K562 (cell line): ENCODE measurements at regions not wholly inside any gene's neighbourhood (a gene's known extent, or its start where the extent isn't known, plus 50 kb on each side); places are given as distances from the start of the nearest gene placed in this dataset.
A peak's percentile ranks its signal among the peaks of the same experiment; 100 is the strongest.

ENCODE experiments used
- ATAC-seq: fragments of 200-7000 bp; cut with Tn5 transposase; 3 replicates; pipeline ENCODE4 v1.9.1; 2020; ENCODE audit warnings: moderate library complexity
- BruUV-seq: library from RNA; stranded (reverse); fragments of 400-500 nt; replicated peaks from 2 replicates; lab custom pipeline; 2021; lab: Mats Ljungman, UMichigan
- CTCF ChIA-PET: fragments of 300-600 bp; formaldehyde crosslinking; extraction: SDS; loops from one replicate; lab custom pipeline; 2021; ENCODE audit warnings: low intra/inter-chr PET ratio; lab: Yijun Ruan, JAX
- POLR2A ChIA-PET: fragments of 300-600, 350-650 bp; sonication (Branson Sonifier 250); formaldehyde crosslinking; extraction: SDS; loops from one replicate; lab custom pipeline; 2021; ENCODE audit warnings: antibody characterized with exemption, inconsistent platforms; lab: Yijun Ruan, JAX
- DNase-seq, 4 experiments: peaks; one replicate each; pipeline versions ENCODE4 v3.0.0 to v3.0.0-alpha.2; 2011 to 2018; ENCODE audit warnings: low spot score in 3 of 4, mixed read lengths in 3 of 4; ENCODE audit errors: extremely low read depth in 1 of 4
- FAIRE-seq: peaks from 2 replicates; lab custom pipeline; 2011; peaks lifted over from hg19 to GRCh38; lab: Jason Lieb, UNC
- H2AFZ ChIP-seq: 2 replicates; pipeline ENCODE4 v1.6.0; 2011; ENCODE audit warnings: low read depth, low read length, control low read depth, inconsistent platforms
- H3K27ac ChIP-seq: fragments of 200-600 bp; 3 replicates; pipeline ENCODE4 v1.8.0; 2011; ENCODE audit warnings: low read depth, mild to moderate bottlenecking, control low read depth, inconsistent platforms, low read length, moderate library complexity, mixed read lengths; ENCODE audit errors: extremely low read depth
- H3K27me3 ChIP-seq, 2 experiments: fragments of 300-600 bp in 1 of 2; 2 replicates in 1 of 2; 3 replicates in 1 of 2; pipeline versions ENCODE4 v1.6.0 to v1.8.0; 2011; ENCODE audit warnings: inconsistent platforms in 2 of 2, low read length in 2 of 2, mild to moderate bottlenecking in 1 of 2, mixed read lengths in 1 of 2, moderate library complexity in 1 of 2; ENCODE audit not compliant: control insufficient read depth in 2 of 2, insufficient read depth in 2 of 2
- H3K36me3 ChIP-seq: fragments of 300-600 bp; 3 replicates; pipeline ENCODE4 v1.8.0; 2011; ENCODE audit warnings: mild to moderate bottlenecking, low read length, inconsistent platforms; ENCODE audit not compliant: control insufficient read depth, insufficient read depth
- H3K4me1 ChIP-seq, 2 experiments: fragments of 200-600 bp in 1 of 2; replicated peaks in 1 of 2; 2 replicates in 1 of 2; 3 replicates in 1 of 2; pipeline versions ENCODE4 v1.5.1 to v1.8.0; 2011; ENCODE audit warnings: inconsistent platforms in 2 of 2, low read length in 2 of 2, mild to moderate bottlenecking in 1 of 2, mixed read lengths in 1 of 2, moderate library complexity in 1 of 2; ENCODE audit not compliant: control insufficient read depth in 2 of 2, insufficient read depth in 2 of 2
- H3K4me2 ChIP-seq: 2 replicates; pipeline ENCODE4 v1.6.1; 2011; ENCODE audit warnings: low read length, control low read depth, inconsistent platforms, mixed read lengths; ENCODE audit not compliant: insufficient read depth
- H3K4me3 ChIP-seq: fragments of 200-600 bp; sonication (generic), shearing (Covaris generic); 2 replicates; pipeline ENCODE4 v1.5.1; 2016; ENCODE audit warnings: control low read depth, inconsistent platforms
- H3K79me2 ChIP-seq: fragments of 200-600 bp; 3 replicates; pipeline ENCODE4 v1.8.0; 2011; ENCODE audit warnings: low read length, inconsistent platforms; ENCODE audit not compliant: control insufficient read depth, insufficient read depth
- H3K9ac ChIP-seq, 2 experiments: 2 replicates each; pipeline versions ENCODE4 v1.6.0 to v1.6.1; 2011; ENCODE audit warnings: low read depth in 2 of 2, low read length in 2 of 2, control low read depth in 1 of 2, inconsistent platforms in 1 of 2, mild to moderate bottlenecking in 1 of 2, mixed read lengths in 1 of 2; ENCODE audit not compliant: insufficient read depth in 1 of 2
- H3K9me1 ChIP-seq: one replicate; pipeline ENCODE4 v1.6.0; 2011; ENCODE audit warnings: inconsistent platforms, mild to moderate bottlenecking, low read length, moderate library complexity; ENCODE audit not compliant: control insufficient read depth, insufficient read depth
- H3K9me3 ChIP-seq: replicated peaks from 2 replicates; pipeline ENCODE4 v1.5.1; 2011; ENCODE audit warnings: low read depth, low read length, inconsistent platforms; ENCODE audit not compliant: control insufficient read depth, insufficient read depth
- H4K20me1 ChIP-seq: replicated peaks from 2 replicates; pipeline ENCODE4 v1.6.1; 2011; ENCODE audit warnings: low read length, inconsistent platforms, mixed read lengths; ENCODE audit not compliant: control insufficient read depth, insufficient read depth
- CBX3 ChIP-seq, 2 experiments: IDR thresholded peaks; 1 replicate in 1 of 2; 2 replicates in 1 of 2; pipeline ENCODE4 v1.6.1; 2012; ENCODE audit warnings: inconsistent platforms in 2 of 2, low read length in 2 of 2, borderline replicate concordance in 1 of 2, control low read depth in 1 of 2
- CREB1 ChIP-seq, 2 experiments: sonication (generic) in 1 of 2; formaldehyde crosslinking in 1 of 2; IDR thresholded peaks; 2 replicates each; pipeline versions ENCODE4 v1.6.1 to v1.8.0; 2012 to 2022; ENCODE audit warnings: inconsistent platforms in 1 of 2, mild to moderate bottlenecking in 1 of 2, missing genetic modification reagents in 1 of 2, moderate library complexity in 1 of 2
- ERF ChIP-seq: fragments of 450-650 bp; formaldehyde crosslinking; IDR thresholded peaks from 2 replicates; pipeline ENCODE4 v1.4.0; 2020; ENCODE audit warnings: mild to moderate bottlenecking, mixed read lengths
- GABPB1 ChIP-seq: sonication (generic); formaldehyde crosslinking; IDR thresholded peaks from 2 replicates; pipeline ENCODE4 v1.8.0; 2022; ENCODE audit warnings: mild to moderate bottlenecking, missing genetic modification reagents
- ILF3 ChIP-seq: fragments of 450-650 bp; IDR thresholded peaks from 2 replicates; pipeline ENCODE4 v1.6.1; 2018; ENCODE audit warnings: antibody characterized with exemption, mild to moderate bottlenecking, moderate library complexity, borderline replicate concordance
- KLF6 ChIP-seq: fragments of 250-450 bp; sonication (Bioruptor Pico); IDR thresholded peaks from 2 replicates; pipeline ENCODE4 v1.4.0; 2020; ENCODE audit warnings: mild to moderate bottlenecking, moderate library complexity, borderline replicate concordance
- MAFF ChIP-seq: IDR thresholded peaks from 2 replicates; pipeline ENCODE4 v1.6.1; 2012; ENCODE audit warnings: low read length, improper control_type of control experiment
- MCM3 ChIP-seq: fragments of 450-650 bp; IDR thresholded peaks from 2 replicates; pipeline ENCODE4 v1.6.1; 2016
- RBM39 ChIP-seq: fragments of 200-400 bp; formaldehyde crosslinking; optimal IDR thresholded peaks from 2 replicates; pipeline ENCODE3; 2018; ENCODE audit warnings: low read depth, low read length
- ZNF316 ChIP-seq: fragments of 450-650 bp; IDR thresholded peaks from 2 replicates; pipeline ENCODE4 v1.6.1; 2016
- ZNF57 ChIP-seq: fragments of 450-650 bp; formaldehyde crosslinking; IDR thresholded peaks from 2 replicates; pipeline ENCODE4 v1.4.0; 2020; ENCODE audit warnings: mild to moderate bottlenecking, moderate library complexity
- ZNF717 ChIP-seq: fragments of 250-450 bp; sonication (Bioruptor Pico); IDR thresholded peaks from 2 replicates; pipeline ENCODE4 v1.5.0; 2021
- ZNF778 ChIP-seq: fragments of 450-650 bp; formaldehyde crosslinking; IDR thresholded peaks from 2 replicates; pipeline ENCODE4 v1.4.0; 2020; ENCODE audit warnings: mild to moderate bottlenecking, moderate library complexity
- WGBS: fragments of 100-300 bp; shearing (Covaris generic); methylation state at CpG from one replicate; pipeline ENCODE4 v1.1.6; 2016; ENCODE audit warnings: low coverage, mixed read lengths; ENCODE audit not compliant: insufficient coverage; ENCODE audit errors: missing lambda C conversion rate; 5-methylcytosine and 5-hydroxymethylcytosine counted together
- in situ Hi-C: fragments of 300-500 bp; cut with MboI; formaldehyde crosslinking; loops from 4 replicates; pipeline ENCODE4 v1.15.0; 2018; ENCODE audit warnings: inconsistent platforms, mixed read lengths
- intact Hi-C: fragments of 100-400 bp; cut with micrococcal nuclease; formaldehyde crosslinking; loops from 2 replicates; pipeline ENCODE4 v1.14.2; 2022
- TF ChIP-seq, protein P1 (sequence below): fragments of 250-450 bp; sonication (Bioruptor Pico); IDR thresholded peaks from 2 replicates; pipeline ENCODE4 v1.8.0; 2021; ENCODE audit warnings: mild to moderate bottlenecking, moderate library complexity

- no peak overlapping the region for H3K4me3 ChIP-seq
- no peaks in the 10 kb centered on the region for H3K9me3 ChIP-seq
- no TSS peak for BruUV-seq
- H3K27me3 ChIP-seq = peaks cover 9 to 45% of the 10 kb centered on the region in 2 experiments; a peak in 4 of 5 replicates
- no peak overlapping the region for H3K27ac ChIP-seq
- no peak overlapping the region for H2AFZ ChIP-seq
- in situ Hi-C loops = no loop called here
- H3K36me3 ChIP-seq = no peaks in the 10 kb centered on the region
- no peaks in the 10 kb centered on the region for H4K20me1 ChIP-seq
- H3K9me1 ChIP-seq = no peaks in the 10 kb centered on the region
- H3K4me1 ChIP-seq = peaks cover 0 to 4% of the 10 kb centered on the region in 2 experiments; a peak in 2 of 5 replicates
- FAIRE-seq = peak; percentile 35
- no peak overlapping the region for H3K4me2 ChIP-seq
- H3K79me2 ChIP-seq = no peaks in the 10 kb centered on the region
- peak; percentile 30; the same call in 1 of the 3 replicates for ATAC-seq
- POLR2A ChIA-PET = interaction anchor here (0.8 to 1.5 kb wide), 3 partner anchors 9 to 31 kb away, joined by 3 read pairs; no protein-coding TSS in a partner anchor
- 1% methylated on average over 4 of the region's 4 CpGs for WGBS
- H3K9ac ChIP-seq = no peak overlapping the region
- peak in 2 of 4 experiments; percentile 24 to 29 for DNase-seq
- intact Hi-C loops = loop anchor here (5.0 kb wide), 1 partner anchor 47 kb away; no protein-coding TSS in a partner anchor
- CTCF ChIA-PET = interaction anchor here (2.6 kb wide), 1 partner anchor 45 kb away, joined by 11 read pairs; no protein-coding TSS in a partner anchor
- TF ChIP-seq ZNF717 (CRISPR knock-in tag) (no peak), CREB1 (IDR thresholded peaks at IDR 0.05) (no peak), CREB1 (CRISPR knock-in tag; IDR thresholded peaks at IDR 0.05) (no peak), KLF6 (CRISPR knock-in tag) (no peak), GABPB1 (CRISPR knock-in tag) (no peak), ILF3 (no peak), MAFF (peak; percentile 81), ZNF778 (CRISPR knock-in tag) (no peak), ZNF57 (CRISPR knock-in tag) (no peak), CBX3 (IDR thresholded peaks at IDR 0.05; ENCODE audit: borderline replicate concordance in 1 of 2, low read length in 2 of 2) (no peak), RBM39 (no peak), ERF (CRISPR knock-in tag) (no peak), ZNF316 (peak; percentile 97), MCM3 (no peak)
- TF ChIP-seq, protein P1, sequence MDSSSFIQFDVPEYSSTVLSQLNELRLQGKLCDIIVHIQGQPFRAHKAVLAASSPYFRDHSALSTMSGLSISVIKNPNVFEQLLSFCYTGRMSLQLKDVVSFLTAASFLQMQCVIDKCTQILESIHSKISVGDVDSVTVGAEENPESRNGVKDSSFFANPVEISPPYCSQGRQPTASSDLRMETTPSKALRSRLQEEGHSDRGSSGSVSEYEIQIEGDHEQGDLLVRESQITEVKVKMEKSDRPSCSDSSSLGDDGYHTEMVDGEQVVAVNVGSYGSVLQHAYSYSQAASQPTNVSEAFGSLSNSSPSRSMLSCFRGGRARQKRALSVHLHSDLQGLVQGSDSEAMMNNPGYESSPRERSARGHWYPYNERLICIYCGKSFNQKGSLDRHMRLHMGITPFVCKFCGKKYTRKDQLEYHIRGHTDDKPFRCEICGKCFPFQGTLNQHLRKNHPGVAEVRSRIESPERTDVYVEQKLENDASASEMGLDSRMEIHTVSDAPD (CRISPR knock-in tag) = no peak
These were observed 89.6 kb upstream of the RIPOR2 start for GRCh38 chr6:25025248-25025918.
